Gastrocnemius medialis (tissue), 4 donors: ENCODE measurements at regions not wholly inside any gene's neighbourhood (a gene's known extent, or its start where the extent isn't known, plus 50 kb on each side); places are given as distances from the start of the nearest gene placed in this dataset.

Experiments used
- POLR2A ChIP-seq, 2 donors: fragments of 450-650 bp; IDR thresholded peaks; one replicate each; pipeline ENCODE4 v1.6.1; 2017; ENCODE audit warnings: antibody characterized with exemption in 2 of 2, mild to moderate bottlenecking in 2 of 2, moderate library complexity in 2 of 2
- TF ChIP-seq, protein P1 (sequence below), 5 experiments: fragments of 450-650 bp in 3 of 5; fragments of 200-600 bp in 2 of 5; sonication (generic) in 2 of 5; IDR thresholded peaks in 4 of 5; conservative IDR thresholded peaks in 1 of 5; 1 replicate in 4 of 5; 2 replicates in 1 of 5; pipeline ENCODE4 v1.5.1; 2016 to 2019; ENCODE audit warnings: antibody characterized with exemption in 5 of 5, mild to moderate bottlenecking in 3 of 5, moderate library complexity in 3 of 5

GRCh38 chr6:120383681-120384080 is 950.6 kb downstream of the TBC1D32 start:
- TF ChIP-seq, protein P1, sequence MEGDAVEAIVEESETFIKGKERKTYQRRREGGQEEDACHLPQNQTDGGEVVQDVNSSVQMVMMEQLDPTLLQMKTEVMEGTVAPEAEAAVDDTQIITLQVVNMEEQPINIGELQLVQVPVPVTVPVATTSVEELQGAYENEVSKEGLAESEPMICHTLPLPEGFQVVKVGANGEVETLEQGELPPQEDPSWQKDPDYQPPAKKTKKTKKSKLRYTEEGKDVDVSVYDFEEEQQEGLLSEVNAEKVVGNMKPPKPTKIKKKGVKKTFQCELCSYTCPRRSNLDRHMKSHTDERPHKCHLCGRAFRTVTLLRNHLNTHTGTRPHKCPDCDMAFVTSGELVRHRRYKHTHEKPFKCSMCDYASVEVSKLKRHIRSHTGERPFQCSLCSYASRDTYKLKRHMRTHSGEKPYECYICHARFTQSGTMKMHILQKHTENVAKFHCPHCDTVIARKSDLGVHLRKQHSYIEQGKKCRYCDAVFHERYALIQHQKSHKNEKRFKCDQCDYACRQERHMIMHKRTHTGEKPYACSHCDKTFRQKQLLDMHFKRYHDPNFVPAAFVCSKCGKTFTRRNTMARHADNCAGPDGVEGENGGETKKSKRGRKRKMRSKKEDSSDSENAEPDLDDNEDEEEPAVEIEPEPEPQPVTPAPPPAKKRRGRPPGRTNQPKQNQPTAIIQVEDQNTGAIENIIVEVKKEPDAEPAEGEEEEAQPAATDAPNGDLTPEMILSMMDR (IDR thresholded peaks at IDR 0.05 in 4 of 5, conservative IDR thresholded peaks at IDR 0.05 in 1 of 5), result no peak
- TF ChIP-seq POLR2A (IDR thresholded peaks at IDR 0.05), result no peak
